ENCODE measurements at regions not wholly inside any gene's neighbourhood (a gene's known extent, or its start where the extent isn't known, plus 50 kb on each side); places are given as distances from the start of the nearest gene placed in this dataset.

DNA sequence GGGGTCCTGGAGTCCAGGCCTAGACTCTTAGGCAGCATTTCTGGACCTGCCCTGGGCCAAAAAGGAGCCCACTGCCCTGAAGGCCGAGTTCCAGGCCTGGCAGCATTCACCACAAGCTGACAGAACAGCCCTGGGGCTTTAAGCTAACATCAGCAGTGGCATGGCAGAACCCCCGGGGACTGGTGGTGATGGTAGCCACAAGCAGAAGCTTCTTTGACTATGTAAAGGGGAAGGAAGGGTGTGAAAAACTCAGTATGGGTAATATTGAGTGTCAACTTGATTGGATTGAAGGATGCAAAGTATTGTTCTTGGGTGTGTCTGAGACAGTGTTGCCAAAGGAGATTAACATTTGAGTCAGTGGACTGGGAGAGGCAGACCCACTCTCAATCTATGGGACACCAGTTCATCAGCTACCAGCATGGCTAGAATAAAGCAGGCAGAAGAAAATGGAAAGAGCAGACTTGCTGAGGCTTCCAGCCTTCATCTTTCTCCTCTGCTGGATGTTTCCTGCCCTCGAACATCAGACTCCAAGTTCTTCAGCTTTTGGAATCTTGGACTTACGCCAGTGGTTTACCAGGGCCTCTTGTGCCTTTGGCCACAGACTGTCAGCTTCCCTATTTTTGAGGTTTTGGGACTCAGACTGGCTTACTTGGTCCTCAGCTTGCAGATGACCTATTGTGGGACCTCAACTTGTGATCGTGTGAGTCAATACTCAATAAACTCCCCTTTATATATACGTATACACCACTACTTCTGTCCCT lies 661.0 kb upstream of the C9orf72 start:
- DNase-seq = no peak

DNA sequence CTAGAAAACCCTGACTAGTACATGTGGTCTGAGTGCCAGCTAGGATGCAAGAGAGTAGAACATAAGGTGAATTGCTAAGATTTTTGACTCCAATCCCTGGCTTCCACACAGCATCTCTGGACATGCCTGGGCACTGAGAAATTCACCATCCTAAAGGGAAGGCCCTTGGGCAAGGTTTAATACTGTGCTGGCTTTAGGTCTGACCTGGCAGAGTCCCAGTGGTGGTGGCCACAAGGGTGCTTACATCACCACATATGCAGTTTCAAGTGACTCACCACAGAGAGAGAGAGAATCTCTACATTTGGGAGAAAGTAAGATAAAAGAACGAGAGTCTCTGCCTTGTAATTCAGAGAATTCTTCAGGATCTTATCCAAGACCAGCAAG lies 661.6 kb upstream of the C9orf72 start:
- no peak for DNase-seq

DNA sequence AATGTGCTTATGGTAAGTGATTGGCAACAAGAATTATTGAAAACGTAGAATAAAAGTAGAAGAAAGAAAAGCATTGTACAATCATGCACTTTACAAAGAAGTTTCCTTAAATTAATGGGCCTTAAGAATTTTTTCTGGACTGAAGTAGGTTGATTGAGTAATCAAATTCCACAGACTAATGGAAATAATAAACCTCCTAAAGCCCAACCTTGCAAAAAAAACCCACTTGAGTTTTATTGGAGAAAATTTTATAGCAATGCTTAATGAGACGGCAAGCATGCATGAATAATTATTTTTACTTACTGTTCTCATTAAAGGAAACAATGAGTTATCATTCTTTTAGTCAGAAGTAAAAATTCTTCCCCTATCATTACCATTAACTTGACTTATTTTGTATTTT lies 676.1 kb upstream of the C9orf72 start:
- DNase-seq = no peak

GRCh38 chr9:28255174-28255573 lies 681.9 kb upstream of the C9orf72 start:
- DNase-seq = no peak

DNA sequence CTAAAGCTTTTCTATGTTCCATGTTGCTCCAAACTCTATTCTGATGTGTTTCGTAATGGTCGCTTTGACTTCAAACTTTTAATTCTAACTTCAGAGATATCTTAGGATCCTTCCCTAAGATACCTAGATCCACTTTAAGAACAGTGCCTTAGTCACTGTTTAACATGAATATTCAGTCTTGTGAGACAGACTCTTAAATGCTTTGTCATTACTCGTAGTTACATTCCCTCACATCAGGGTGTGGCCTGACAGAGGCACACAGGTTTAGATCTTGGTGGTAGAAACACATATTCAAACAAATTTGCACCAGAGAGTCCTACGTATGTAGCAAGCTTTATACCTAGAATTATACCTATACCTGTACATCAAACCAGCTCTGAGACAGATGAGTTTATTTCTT lies 687.0 kb upstream of the C9orf72 start:
- DNase-seq = no peak

DNA sequence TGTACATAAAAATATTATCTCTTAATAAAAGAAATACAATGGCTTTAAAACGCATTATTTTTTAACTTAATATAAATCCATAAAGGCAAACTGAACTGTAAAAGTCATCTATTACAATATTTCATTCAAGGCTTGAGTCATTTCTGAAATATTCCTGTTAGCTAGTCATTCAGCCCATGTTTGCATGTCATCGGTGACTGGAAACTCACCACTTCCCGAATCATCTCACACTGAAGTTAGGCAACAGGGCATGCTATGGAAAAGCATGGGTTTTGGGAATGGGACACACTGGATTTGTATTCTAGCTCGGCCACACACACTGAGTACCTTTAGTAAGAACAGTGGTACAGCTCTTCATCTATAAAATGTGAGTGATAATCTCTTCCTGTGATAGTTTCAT lies 691.1 kb upstream of the C9orf72 start:
- DNase-seq = no peak

DNA sequence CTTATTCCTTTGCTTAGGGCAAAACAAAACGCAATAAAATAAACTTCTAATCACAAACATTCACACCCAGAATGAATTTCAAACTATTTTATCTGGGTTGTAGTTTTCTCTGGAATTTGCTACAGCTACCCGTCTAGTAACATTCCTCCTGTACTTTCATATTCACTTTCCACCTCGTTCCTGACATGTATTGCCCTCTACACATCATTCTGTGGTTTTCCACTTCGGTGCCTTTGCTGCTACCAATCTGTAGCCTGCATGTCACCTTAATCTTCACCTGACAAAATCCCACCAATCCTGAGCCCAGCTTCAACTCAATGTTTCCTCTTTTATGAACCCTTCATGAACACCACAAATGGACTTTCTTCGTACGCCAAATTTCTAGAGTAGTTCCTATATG lies 694.1 kb upstream of the C9orf72 start:
- no peak for DNase-seq

- DNase-seq = no peak
Measured at GRCh38 chr9:28270156-28270555, 696.9 kb upstream of the C9orf72 start.

DNA sequence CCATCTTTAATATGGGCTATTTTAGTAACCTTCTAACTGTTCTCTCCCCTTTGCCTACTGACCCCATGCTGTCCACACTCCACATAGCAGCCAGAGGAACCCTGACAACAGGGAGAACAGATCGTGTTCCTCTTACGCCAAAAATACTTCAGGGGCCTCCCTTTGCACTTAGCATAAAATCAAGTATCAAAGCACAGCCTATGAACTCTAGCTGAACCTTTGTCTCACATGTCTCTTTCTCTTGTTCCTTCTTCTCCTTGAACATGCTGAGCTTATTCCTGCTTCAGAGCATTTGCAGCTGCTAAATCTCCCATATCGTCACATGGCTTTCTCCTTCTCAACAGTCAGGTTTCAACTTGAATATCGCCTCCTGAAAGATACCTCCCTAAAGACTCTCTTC lies 698.8 kb upstream of the C9orf72 start:
- DNase-seq = no peak

DNA sequence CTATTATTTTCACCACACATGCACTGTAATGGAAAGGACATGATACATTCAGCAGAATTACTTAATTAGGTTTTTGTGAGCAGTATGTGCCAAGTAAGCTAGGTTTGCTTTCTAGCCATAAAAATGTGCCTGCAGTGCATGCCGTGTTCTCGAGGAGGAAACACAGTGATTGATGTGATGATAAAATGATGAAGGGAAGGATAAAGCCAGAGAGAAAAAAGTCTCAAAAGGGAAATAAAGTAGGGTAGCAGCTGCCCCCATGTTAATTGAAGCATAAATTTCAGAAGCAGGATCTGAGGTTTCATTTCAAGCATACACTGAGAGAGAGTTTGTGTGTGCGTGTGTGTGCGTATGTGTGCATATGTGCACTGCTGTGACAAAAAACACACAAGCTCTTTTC lies 714.2 kb upstream of the C9orf72 start:
- DNase-seq = no peak

GRCh38 chr9:28289746-28290145 lies 716.5 kb upstream of the C9orf72 start:
- no peak for DNase-seq

- no peak for DNase-seq
Measured at GRCh38 chr9:28293369-28294090, 720.2 kb upstream of the C9orf72 start.

- no peak for DNase-seq
Measured at GRCh38 chr9:28301281-28301680, 728.0 kb upstream of the C9orf72 start.

DNA sequence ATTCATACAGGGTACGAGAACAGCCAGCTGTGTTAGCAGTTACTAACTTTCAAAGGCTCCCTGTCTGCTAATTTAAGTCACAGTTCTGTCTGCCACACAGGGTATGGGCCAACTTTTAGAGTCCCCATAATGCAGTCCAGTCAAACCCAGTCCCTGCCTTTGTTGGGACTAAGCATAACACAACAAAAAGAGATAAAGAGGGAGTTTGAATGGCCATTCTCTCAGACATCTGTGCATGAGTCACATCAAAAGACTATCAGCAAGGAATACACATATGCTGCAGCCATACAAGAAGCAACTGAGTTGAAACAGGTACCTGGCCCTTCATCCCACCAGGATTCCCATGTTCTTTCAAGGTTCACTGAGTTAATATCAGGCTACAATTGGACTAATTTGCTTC lies 744.5 kb upstream of the C9orf72 start:
- DNase-seq = no peak

DNA sequence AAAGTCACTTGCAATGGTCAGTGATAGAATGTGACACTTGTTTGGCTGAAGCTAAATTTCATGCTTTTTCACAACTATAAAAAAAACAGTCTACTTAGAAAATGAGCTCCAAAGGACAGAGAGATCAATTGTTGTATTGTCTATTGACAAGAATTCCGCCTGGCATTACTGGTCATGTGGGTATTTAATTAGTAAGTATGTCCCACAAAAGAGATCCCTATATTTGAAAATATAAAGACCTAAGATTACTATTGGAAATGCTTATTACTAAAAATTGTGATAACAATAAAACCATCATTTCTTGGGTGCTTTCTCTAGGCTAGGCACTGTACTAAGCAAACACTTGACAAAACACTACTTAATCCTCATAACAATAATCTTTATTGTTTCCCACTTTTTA lies 745.2 kb upstream of the C9orf72 start:
- DNase-seq = no peak

DNA sequence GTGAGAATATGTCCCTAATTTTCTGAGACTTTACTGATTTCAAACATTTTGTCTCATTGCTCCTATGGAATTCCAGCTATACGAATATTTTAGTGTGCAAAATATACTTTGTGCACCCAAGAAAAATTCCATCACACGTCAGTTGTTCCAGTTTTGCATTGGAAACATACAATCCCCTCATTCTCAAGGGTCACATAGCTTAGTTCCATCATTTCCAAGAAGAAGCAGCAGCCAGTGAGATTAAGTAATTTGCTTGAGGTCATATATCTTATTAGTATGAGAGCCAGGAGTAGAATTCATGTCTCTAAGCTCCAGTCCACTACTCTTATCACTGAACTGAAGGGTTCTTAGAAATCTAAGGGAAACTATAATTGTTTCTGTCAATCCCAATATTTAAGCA lies 746.7 kb upstream of the C9orf72 start:
- DNase-seq = no peak

GRCh38 chr9:28320616-28321015 lies 747.3 kb upstream of the C9orf72 start:
- DNase-seq = no peak

- DNase-seq = no peak
Measured at GRCh38 chr9:28329323-28329722, 756.0 kb upstream of the C9orf72 start.

DNA sequence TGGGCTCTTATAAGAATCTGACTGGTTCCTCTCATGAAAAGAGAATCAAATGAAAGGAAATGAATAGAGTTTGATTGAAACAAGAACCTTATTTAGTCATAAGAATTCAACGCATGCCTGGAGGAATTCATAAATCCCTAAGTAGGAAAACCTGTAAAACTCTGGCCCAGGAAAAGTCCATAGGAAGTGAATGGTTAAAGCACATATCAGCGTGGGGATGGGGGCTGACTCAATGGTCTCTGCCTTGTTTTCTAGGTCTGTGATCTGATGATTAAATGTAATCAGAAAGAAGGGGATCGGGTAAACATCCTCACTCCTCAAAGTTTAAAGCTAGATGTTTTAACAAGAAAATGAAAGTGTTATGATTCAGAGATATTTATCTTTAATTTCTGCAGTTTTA lies 759.4 kb upstream of the C9orf72 start:
- no peak for DNase-seq

DNA sequence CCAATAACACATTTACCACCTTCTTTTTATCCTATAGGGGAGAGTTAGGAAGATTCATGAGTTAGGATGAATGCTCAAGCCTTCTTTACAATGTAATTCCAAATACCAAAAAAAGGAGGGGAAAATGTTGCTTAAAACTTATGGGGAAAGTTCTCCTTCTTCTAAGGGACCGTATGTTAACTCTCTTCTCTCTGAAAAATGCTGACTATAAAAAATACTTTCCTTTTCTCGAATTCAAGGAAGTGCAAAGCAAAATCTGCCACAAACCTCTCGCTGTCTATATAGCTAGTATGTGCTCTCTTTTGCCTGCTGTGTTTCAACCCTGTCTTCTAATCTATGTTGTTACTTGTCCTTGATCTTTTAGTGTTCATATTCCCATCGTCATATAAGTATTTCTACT lies 768.6 kb upstream of the C9orf72 start:
- DNase-seq = no peak

DNA sequence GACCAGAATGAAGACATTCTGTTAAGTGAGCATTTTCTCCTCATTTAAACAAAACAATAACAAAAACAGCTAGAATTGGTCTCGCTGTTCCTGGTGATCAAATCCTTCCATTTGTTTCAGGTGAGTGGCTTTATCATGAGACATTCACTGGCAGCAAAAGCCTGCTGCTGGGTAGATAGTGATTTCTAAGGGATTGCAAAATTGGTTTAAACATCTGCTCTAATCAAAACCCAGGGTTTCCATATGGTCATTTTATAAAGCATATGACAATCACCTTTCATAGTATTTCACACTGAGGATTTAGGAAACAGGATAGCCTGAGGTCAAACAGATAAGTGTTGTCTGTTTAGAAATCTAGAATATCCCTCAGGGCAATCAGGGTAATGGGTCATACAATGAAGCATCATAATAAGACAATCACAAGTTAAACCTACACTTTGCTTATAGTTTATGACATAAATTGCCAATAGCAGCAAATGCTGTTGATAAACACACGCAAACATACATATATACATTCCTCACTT lies 769.6 kb upstream of the C9orf72 start:
- no peak for DNase-seq

DNA sequence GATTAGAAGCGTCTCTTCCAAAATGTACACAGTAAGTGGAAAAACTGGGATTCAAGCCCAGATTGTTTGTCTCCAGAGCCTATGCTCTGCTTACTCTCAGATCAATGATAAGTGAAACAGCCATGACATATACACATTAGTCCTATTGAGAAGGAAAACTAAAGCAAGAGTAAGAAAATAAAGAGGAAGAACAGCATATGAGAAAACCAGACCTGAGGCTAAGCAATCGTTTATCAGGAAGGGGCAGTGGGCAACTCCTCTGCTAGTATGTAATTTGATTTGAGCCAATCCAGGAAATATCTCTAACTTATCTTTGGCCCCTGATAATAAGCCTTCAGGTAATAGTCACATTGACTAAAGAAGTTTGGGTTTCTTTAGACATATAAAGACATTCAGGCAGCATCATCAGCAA lies 789.9 kb upstream of the C9orf72 start:
- DNase-seq = no peak

DNA sequence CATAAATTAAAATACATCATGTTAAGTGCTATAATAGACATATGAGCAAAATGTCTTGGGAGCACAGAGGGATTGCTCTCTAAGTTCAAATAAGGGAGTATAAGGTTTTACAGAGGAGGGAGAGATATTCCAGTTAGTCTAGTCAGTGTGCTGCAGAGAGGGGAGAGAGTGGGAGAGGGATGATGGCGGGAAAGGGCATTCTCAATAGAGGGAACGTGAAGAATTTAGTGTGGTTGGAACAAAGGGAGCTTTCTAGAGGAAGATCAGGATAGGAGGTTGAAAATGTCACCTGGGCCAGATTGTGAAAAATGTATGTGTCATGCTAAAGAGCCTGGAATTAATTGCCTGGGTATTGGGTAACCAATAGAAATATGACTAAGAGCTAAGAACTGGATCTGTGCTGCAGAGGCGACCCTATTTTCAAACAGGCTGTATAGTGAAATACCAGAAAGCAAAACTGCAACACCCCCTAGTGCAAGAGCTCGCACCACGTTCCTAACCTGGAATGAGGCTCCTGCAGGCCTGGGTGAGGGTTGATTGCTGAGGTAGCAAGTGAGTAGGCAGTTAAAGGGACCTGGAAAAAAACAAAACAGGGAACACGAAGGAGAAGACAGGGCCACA lies 791.8 kb upstream of the C9orf72 start:
- no peak for DNase-seq

DNA sequence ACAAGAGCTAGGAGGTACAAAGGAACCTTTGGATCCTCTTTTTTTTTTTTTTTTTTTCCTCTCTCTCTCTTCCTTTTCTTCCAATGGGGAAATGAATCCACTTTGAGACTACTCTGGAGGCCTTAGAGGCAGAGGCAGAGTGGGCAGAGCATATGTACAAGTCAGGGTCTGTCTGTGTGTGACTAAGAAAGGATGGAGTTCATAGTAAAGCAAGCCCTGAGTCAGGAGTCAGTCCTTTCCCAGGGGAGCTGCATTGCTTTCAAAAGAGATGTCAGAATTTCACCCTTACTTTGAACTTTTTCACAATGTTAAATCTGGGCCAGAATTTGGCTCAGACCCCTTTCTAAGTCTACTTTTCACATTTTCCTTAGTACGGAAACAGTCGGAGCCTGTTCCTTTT lies 792.4 kb upstream of the C9orf72 start:
- DNase-seq = no peak

Data from NCI-H2107 (cell line).